SK-N-SH (cell line): ENCODE measurements at regions not wholly inside any gene's neighbourhood (a gene's known extent, or its start where the extent isn't known, plus 50 kb on each side); places are given as distances from the start of the nearest gene placed in this dataset.

Experiments used
- EP300 ChIP-seq, 2 experiments: IDR thresholded peaks; 2 replicates each; pipeline versions ENCODE4 v1.4.0 to v1.6.1; 2012; ENCODE audit warnings: borderline replicate concordance in 1 of 2, low read depth in 1 of 2, low read length in 1 of 2
- FOSL2 ChIP-seq: IDR thresholded peaks from 2 replicates; pipeline ENCODE4 v1.4.0; 2012; ENCODE audit warnings: low read depth, mild to moderate bottlenecking, moderate library complexity, borderline replicate concordance
- FOXM1 ChIP-seq: IDR thresholded peaks from 2 replicates; pipeline ENCODE4 v1.4.0; 2012; ENCODE audit warnings: low read depth, mild to moderate bottlenecking
- POLR2AphosphoS5 ChIP-seq: IDR thresholded peaks from 2 replicates; pipeline ENCODE4 v1.6.1; 2012; ENCODE audit warnings: low read depth, low read length
- RFX5 ChIP-seq: IDR thresholded peaks from 2 replicates; pipeline ENCODE4 v1.6.1; 2012; ENCODE audit warnings: mild to moderate bottlenecking, improper control_type of control experiment, low read length
- TAF1 ChIP-seq: IDR thresholded peaks from 2 replicates; pipeline ENCODE4 v1.6.1; 2012; ENCODE audit warnings: low read depth, mild to moderate bottlenecking, low read length, moderate library complexity, borderline replicate concordance
- TF ChIP-seq, protein P1 (sequence below): fragments of 200-600 bp; sonication (generic); IDR thresholded peaks from 2 replicates; pipeline ENCODE4 v1.6.1; 2017; ENCODE audit warnings: antibody characterized with exemption, mild to moderate bottlenecking, moderate library complexity
- TF ChIP-seq, protein P2 (sequence below): fragments of 150-350 bp; IDR thresholded peaks from 2 replicates; pipeline ENCODE4 v1.6.1; 2017; ENCODE audit warnings: antibody characterized with exemption, low read length, low read depth, borderline replicate concordance
- TF ChIP-seq, protein P3 (sequence below): IDR thresholded peaks from 2 replicates; pipeline ENCODE4 v1.4.0; 2012; ENCODE audit warnings: low read depth
- TF ChIP-seq, protein P4 (sequence below): IDR thresholded peaks from 2 replicates; pipeline ENCODE4 v1.4.0; 2012; ENCODE audit warnings: low read depth, borderline replicate concordance

DNA sequence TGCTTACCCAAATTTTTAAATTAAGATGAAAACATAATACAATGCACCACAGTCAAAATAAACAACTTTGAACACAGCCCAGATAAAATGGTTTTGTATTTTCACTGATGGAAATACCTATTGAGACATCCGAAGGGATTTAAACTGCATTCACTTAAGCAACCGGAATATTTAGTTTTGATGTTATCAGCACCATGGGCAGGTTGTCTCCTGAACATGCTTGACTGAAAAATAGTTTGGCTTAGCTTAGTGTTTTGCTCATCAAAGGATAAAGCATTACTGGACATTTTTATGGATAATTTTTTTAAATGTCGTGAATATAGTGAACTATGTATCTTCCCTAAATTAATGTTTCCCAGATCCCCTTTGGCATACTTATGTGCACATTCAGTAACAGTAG is 177.5 kb downstream of the GJA1 start:
- no peak for TF ChIP-seq RFX5
- no peak for TF ChIP-seq FOXM1
- no peak for TF ChIP-seq EP300 (IDR thresholded peaks at IDR 0.05; ENCODE audit: borderline replicate concordance in 1 of 2, low read depth in 1 of 2, low read length in 1 of 2)
- TF ChIP-seq, protein P1, sequence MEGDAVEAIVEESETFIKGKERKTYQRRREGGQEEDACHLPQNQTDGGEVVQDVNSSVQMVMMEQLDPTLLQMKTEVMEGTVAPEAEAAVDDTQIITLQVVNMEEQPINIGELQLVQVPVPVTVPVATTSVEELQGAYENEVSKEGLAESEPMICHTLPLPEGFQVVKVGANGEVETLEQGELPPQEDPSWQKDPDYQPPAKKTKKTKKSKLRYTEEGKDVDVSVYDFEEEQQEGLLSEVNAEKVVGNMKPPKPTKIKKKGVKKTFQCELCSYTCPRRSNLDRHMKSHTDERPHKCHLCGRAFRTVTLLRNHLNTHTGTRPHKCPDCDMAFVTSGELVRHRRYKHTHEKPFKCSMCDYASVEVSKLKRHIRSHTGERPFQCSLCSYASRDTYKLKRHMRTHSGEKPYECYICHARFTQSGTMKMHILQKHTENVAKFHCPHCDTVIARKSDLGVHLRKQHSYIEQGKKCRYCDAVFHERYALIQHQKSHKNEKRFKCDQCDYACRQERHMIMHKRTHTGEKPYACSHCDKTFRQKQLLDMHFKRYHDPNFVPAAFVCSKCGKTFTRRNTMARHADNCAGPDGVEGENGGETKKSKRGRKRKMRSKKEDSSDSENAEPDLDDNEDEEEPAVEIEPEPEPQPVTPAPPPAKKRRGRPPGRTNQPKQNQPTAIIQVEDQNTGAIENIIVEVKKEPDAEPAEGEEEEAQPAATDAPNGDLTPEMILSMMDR, result no peak
- TF ChIP-seq FOSL2, result no peak
- no peak for TF ChIP-seq POLR2AphosphoS5
- TF ChIP-seq, protein P2, sequence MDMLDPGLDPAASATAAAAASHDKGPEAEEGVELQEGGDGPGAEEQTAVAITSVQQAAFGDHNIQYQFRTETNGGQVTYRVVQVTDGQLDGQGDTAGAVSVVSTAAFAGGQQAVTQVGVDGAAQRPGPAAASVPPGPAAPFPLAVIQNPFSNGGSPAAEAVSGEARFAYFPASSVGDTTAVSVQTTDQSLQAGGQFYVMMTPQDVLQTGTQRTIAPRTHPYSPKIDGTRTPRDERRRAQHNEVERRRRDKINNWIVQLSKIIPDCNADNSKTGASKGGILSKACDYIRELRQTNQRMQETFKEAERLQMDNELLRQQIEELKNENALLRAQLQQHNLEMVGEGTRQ, result no peak
- no peak for TF ChIP-seq TAF1
- TF ChIP-seq, protein P3, sequence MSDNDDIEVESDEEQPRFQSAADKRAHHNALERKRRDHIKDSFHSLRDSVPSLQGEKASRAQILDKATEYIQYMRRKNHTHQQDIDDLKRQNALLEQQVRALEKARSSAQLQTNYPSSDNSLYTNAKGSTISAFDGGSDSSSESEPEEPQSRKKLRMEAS, result no peak
- TF ChIP-seq, protein P4, sequence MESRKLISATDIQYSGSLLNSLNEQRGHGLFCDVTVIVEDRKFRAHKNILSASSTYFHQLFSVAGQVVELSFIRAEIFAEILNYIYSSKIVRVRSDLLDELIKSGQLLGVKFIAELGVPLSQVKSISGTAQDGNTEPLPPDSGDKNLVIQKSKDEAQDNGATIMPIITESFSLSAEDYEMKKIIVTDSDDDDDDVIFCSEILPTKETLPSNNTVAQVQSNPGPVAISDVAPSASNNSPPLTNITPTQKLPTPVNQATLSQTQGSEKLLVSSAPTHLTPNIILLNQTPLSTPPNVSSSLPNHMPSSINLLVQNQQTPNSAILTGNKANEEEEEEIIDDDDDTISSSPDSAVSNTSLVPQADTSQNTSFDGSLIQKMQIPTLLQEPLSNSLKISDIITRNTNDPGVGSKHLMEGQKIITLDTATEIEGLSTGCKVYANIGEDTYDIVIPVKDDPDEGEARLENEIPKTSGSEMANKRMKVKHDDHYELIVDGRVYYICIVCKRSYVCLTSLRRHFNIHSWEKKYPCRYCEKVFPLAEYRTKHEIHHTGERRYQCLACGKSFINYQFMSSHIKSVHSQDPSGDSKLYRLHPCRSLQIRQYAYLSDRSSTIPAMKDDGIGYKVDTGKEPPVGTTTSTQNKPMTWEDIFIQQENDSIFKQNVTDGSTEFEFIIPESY, result no peak
